ENCODE measurements at regions not wholly inside any gene's neighbourhood (a gene's known extent, or its start where the extent isn't known, plus 50 kb on each side); places are given as distances from the start of the nearest gene placed in this dataset.

GRCh38 chr18:44629406-44629805 is 51.3 kb upstream of the SETBP1 start:
- Histone ChIP-seq H3K36me3 (ENCODE audit: control insufficient read depth, insufficient read depth, low read length) (no peaks in the 10 kb centered on the region), H3K27ac (ENCODE audit: low read depth, low read length) (no peak overlapping the region), H3K4me1 (ENCODE audit: control insufficient read depth, insufficient read depth, low read length) (peaks cover 8% of the 10 kb centered on the region; the same call in 1 of the 2 replicates), H3K9ac (ENCODE audit: low read depth, low read length) (no peak overlapping the region), H3K4me3 (ENCODE audit: low read depth, low read length) (no peak overlapping the region), H3K9me3 (ENCODE audit: control insufficient read depth, insufficient read depth, low read length) (no peaks in the 10 kb centered on the region), H3K27me3 (ENCODE audit: control insufficient read depth, insufficient read depth, low read length) (no peaks in the 10 kb centered on the region)

DNA sequence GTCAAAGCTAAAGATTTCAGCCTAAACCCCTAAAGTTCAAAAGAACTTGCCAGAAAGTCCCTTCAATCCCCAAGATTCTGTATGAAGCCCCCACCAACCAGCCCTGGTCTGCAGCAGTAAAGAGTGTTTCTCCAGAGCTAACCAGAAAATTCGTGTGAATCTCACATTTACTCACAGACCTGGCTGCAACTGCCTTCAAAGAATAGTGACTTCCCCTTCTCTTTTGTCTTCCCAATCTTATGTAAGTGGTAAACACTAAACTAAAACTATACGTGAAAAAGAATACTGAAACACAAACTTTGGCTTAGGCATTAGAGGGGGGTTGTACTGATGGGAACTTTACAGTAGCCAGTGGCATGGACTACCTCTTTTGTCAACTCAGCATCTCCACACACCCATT is 50.6 kb upstream of the SETBP1 start:
- no peak overlapping the region for H3K4me3 ChIP-seq (ENCODE audit: low read depth, low read length)
- no peak overlapping the region for H3K27ac ChIP-seq (ENCODE audit: low read depth, low read length)
- H3K4me1 ChIP-seq (ENCODE audit: control insufficient read depth, insufficient read depth, low read length), result peaks cover 6% of the 10 kb centered on the region; the same call in 1 of the 2 replicates
- no peaks in the 10 kb centered on the region for H3K9me3 ChIP-seq (ENCODE audit: control insufficient read depth, insufficient read depth, low read length)
- no peaks in the 10 kb centered on the region for H3K27me3 ChIP-seq (ENCODE audit: control insufficient read depth, insufficient read depth, low read length)
- H3K36me3 ChIP-seq (ENCODE audit: control insufficient read depth, insufficient read depth, low read length), result no peaks in the 10 kb centered on the region
- no peak overlapping the region for H3K9ac ChIP-seq (ENCODE audit: low read depth, low read length)

Data from HUES48 (cell line).